Testis (tissue), 2 donors: ENCODE measurements at regions not wholly inside any gene's neighbourhood (a gene's known extent, or its start where the extent isn't known, plus 50 kb on each side); places are given as distances from the start of the nearest gene placed in this dataset.

Source experiments
- DNase-seq: peaks from one replicate; pipeline ENCODE4 v3.0.0-alpha.2; 2019
- H3K27ac ChIP-seq, 2 donors: fragments of 200-600 bp; sonication (generic); one replicate each; pipeline ENCODE4 v1.5.1; 2019
- H3K27me3 ChIP-seq: fragments of 200-600 bp; sonication (generic); one replicate; pipeline ENCODE4 v1.5.1; 2019
- H3K36me3 ChIP-seq: fragments of 200-600 bp; sonication (generic); one replicate; pipeline ENCODE4 v1.5.1; 2017; ENCODE audit warnings: low read depth; ENCODE audit errors: missing control alignments
- H3K4me1 ChIP-seq: fragments of 200-600 bp; sonication (generic); one replicate; pipeline ENCODE4 v1.5.1; 2019
- H3K4me3 ChIP-seq, 2 donors: fragments of 200-600 bp; sonication (generic); one replicate each; pipeline ENCODE4 v1.5.1; 2017 to 2019
- H3K9me3 ChIP-seq: fragments of 200-600 bp; sonication (generic); one replicate; pipeline ENCODE4 v1.5.1; 2017
- CTCF ChIP-seq, 3 experiments: fragments of 450-650 bp in 2 of 3; fragments of 200-600 bp in 1 of 3; sonication (generic) in 1 of 3; IDR thresholded peaks; one replicate each; pipeline ENCODE4 v1.5.1; 2016 to 2019; ENCODE audit warnings: antibody characterized with exemption in 3 of 3, mild to moderate bottlenecking in 2 of 3, moderate library complexity in 1 of 3
- POLR2A ChIP-seq: fragments of 450-650 bp; IDR thresholded peaks from one replicate; pipeline ENCODE4 v1.6.1; 2017; ENCODE audit warnings: antibody characterized with exemption, mild to moderate bottlenecking, moderate library complexity
- WGBS, 2 donors: methylation state at CpG; one replicate each; pipeline ENCODE4 v1.1.5; 2018; 5-methylcytosine and 5-hydroxymethylcytosine counted together
- intact Hi-C: fragments of 100-400 bp; cut with DNase I; formaldehyde crosslinking; loops from one replicate; pipeline ENCODE4 v1.15.1; 2023; ENCODE audit warnings: low total_unique reads

GRCh38 chr2:138171244-138171643 is 207.0 kb downstream of the HNMT start:
- no peaks in the 10 kb centered on the region for H3K4me1 ChIP-seq
- 62 to 63% methylated on average over 3 of the region's 3 CpGs for WGBS, 2 donors
- H3K27ac ChIP-seq = no peak overlapping the region
- DNase-seq = no peak
- H3K9me3 ChIP-seq = no peaks in the 10 kb centered on the region
- H3K36me3 ChIP-seq = no peaks in the 10 kb centered on the region
- intact Hi-C loops = no loop called here
- H3K27me3 ChIP-seq = no peaks in the 10 kb centered on the region
- TF ChIP-seq CTCF (IDR thresholded peaks at IDR 0.05) (no peak), POLR2A (no peak)
- H3K4me3 ChIP-seq = no peak overlapping the region

- no peaks in the 10 kb centered on the region for H3K4me1 ChIP-seq
- 86 to 89% methylated on average over 2 of the region's 2 CpGs for WGBS, 2 donors
- no peak for DNase-seq
- H3K27ac ChIP-seq = no peak overlapping the region
- intact Hi-C loops = no loop called here
- no peaks in the 10 kb centered on the region for H3K27me3 ChIP-seq
- no peaks in the 10 kb centered on the region for H3K36me3 ChIP-seq
- TF ChIP-seq CTCF (IDR thresholded peaks at IDR 0.05) (no peak), POLR2A (no peak)
- no peaks in the 10 kb centered on the region for H3K9me3 ChIP-seq
- H3K4me3 ChIP-seq = no peak overlapping the region
Measured at GRCh38 chr2:138175066-138175465, 210.8 kb downstream of the HNMT start.

DNA sequence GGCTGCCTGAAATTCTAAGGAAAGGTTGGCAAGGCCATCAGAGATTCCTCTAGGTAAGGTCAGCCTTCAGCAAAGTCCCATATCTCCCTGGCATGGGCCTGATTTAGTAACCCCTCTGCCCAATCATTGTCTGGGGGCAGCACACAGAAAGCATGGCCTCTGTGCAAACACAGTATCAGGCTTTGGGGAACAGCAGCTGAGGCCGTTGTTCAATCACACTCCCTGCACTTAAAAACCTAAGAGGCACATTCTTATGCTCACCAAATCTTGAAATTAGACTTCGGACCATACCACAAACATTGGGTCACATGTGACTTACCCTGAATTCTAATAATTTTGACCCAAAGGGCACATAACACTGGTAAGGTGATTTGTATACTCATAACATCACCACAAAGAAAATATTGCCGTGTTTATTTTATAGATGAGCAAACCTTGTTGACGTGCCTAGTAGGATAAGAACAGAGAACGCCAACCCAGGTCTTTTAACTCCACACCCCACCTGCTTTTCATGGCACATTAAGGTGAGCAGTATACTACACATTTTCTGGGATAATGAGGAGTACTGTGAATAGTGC is 212.7 kb downstream of the HNMT start:
- TF ChIP-seq CTCF (IDR thresholded peaks at IDR 0.05) = no peak
- no peak for TF ChIP-seq POLR2A
- WGBS, 2 donors = 86 to 91% methylated on average over 5 of the region's 5 CpGs
- no peak for DNase-seq
- no peaks in the 10 kb centered on the region for H3K4me1 ChIP-seq
- no peaks in the 10 kb centered on the region for H3K36me3 ChIP-seq
- no peak overlapping the region for H3K27ac ChIP-seq
- H3K4me3 ChIP-seq = no peak overlapping the region
- intact Hi-C loops = no loop called here
- no peaks in the 10 kb centered on the region for H3K9me3 ChIP-seq
- H3K27me3 ChIP-seq = no peaks in the 10 kb centered on the region

DNA sequence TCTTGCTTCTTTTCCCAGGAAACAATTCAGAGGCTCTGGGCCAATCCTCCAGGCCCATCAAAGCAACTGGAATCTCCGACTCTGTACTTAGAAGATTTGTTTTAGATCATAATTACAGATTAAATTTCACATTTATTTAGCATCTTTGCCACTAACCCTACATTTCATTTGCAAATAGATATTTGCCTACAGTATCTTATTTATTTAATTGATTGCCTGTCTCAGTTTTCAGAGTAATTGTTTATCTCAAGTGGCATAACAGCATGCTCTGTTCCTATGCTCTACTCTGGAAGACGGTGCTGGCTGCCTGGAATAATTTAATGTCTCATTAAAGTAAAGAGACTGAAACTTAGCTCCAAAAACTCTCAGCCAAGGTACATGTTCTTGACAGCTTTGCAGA is 213.4 kb downstream of the HNMT start:
- Histone ChIP-seq H3K36me3 (no peaks in the 10 kb centered on the region), H3K27me3 (no peaks in the 10 kb centered on the region), H3K9me3 (no peaks in the 10 kb centered on the region), H3K4me1 (no peaks in the 10 kb centered on the region), H3K27ac (no peak overlapping the region), H3K4me3 (no peak overlapping the region)
- no peak for DNase-seq
- TF ChIP-seq CTCF (IDR thresholded peaks at IDR 0.05) = no peak
- WGBS, 2 donors = 54 to 75% methylated on average over 2 of the region's 2 CpGs
- intact Hi-C loops = no loop called here

GRCh38 chr2:138180692-138181386 is 216.6 kb downstream of the HNMT start:
- intact Hi-C loops = no loop called here
- Histone ChIP-seq H3K9me3 (no peaks in the 10 kb centered on the region), H3K27me3 (no peaks in the 10 kb centered on the region), H3K27ac (no peak overlapping the region), H3K36me3 (no peaks in the 10 kb centered on the region), H3K4me3 (no peak overlapping the region), H3K4me1 (no peaks in the 10 kb centered on the region)
- TF ChIP-seq POLR2A = no peak
- TF ChIP-seq CTCF (IDR thresholded peaks at IDR 0.05) = no peak
- DNase-seq = no peak
